AG04450 (cell line): ENCODE measurements at regions not wholly inside any gene's neighbourhood (a gene's known extent, or its start where the extent isn't known, plus 50 kb on each side); places are given as distances from the start of the nearest gene placed in this dataset.

Experiments
- CTCF ChIA-PET: fragments of 300-600, 350-600 bp; formaldehyde crosslinking; extraction: SDS; loops from one replicate; lab custom pipeline; 2022; ENCODE audit warnings: antibody characterized with exemption, inconsistent platforms; lab: Charles Lee
- POLR2A ChIA-PET: fragments of 350-600 bp; formaldehyde crosslinking; extraction: SDS; loops from one replicate; lab custom pipeline; 2021; ENCODE audit warnings: antibody characterized with exemption, inconsistent platforms; lab: Yijun Ruan, JAX
- DNase-seq: peaks from one replicate; pipeline ENCODE4 v3.0.0-alpha.2; 2011; ENCODE audit warnings: low read depth, low spot score
- H3K27ac ChIP-seq: one replicate; pipeline ENCODE4 v1.5.1; 2012; ENCODE audit warnings: low read depth, low read length, control low read depth
- H3K27me3 ChIP-seq: one replicate; pipeline ENCODE4 v1.6.0; 2012; ENCODE audit warnings: low read length; ENCODE audit not compliant: control insufficient read depth, insufficient read depth
- H3K4me3 ChIP-seq: 2 replicates; pipeline ENCODE4 v1.5.1; 2011; ENCODE audit warnings: mild to moderate bottlenecking, low read depth, low read length, control low read depth
- H3K9me3 ChIP-seq: 2 replicates; pipeline ENCODE4 v1.5.1; 2012; ENCODE audit warnings: low read length; ENCODE audit not compliant: control insufficient read depth, insufficient read depth
- TF ChIP-seq, protein P1 (sequence below): IDR thresholded peaks from 2 replicates; pipeline ENCODE4 v1.5.1; 2011; ENCODE audit warnings: low read depth, low read length, control low read depth, inconsistent platforms

DNA sequence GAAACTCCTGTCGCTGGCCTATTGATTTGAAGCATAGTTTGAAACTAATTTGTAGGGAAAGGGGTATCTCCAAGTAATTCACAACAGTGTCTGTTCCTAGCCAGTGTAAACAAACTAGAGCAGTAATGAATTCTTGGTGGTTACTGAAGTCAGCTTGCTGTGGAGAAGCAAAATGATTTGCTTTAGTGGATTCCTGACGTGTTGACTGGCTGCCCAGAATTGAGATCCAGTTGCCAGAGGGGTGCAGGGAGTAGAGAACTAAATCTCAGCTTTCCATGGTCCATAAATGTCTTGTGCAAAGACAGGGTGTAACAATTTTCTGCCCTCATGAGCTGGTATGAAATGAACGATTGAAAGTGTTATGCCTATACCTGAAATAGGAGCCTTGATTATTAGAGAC lies 382.5 kb upstream of the KIRREL3 start:
- ChIA-PET POLR2A (no interaction called here), CTCF (no interaction called here)
- H3K4me3 ChIP-seq: no peak overlapping the region
- no peak for DNase-seq
- H3K9me3 ChIP-seq: no peaks in the 10 kb centered on the region
- TF ChIP-seq, protein P1, sequence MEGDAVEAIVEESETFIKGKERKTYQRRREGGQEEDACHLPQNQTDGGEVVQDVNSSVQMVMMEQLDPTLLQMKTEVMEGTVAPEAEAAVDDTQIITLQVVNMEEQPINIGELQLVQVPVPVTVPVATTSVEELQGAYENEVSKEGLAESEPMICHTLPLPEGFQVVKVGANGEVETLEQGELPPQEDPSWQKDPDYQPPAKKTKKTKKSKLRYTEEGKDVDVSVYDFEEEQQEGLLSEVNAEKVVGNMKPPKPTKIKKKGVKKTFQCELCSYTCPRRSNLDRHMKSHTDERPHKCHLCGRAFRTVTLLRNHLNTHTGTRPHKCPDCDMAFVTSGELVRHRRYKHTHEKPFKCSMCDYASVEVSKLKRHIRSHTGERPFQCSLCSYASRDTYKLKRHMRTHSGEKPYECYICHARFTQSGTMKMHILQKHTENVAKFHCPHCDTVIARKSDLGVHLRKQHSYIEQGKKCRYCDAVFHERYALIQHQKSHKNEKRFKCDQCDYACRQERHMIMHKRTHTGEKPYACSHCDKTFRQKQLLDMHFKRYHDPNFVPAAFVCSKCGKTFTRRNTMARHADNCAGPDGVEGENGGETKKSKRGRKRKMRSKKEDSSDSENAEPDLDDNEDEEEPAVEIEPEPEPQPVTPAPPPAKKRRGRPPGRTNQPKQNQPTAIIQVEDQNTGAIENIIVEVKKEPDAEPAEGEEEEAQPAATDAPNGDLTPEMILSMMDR: no peak
- no peaks in the 10 kb centered on the region for H3K27me3 ChIP-seq
- H3K27ac ChIP-seq: no peak overlapping the region

DNA sequence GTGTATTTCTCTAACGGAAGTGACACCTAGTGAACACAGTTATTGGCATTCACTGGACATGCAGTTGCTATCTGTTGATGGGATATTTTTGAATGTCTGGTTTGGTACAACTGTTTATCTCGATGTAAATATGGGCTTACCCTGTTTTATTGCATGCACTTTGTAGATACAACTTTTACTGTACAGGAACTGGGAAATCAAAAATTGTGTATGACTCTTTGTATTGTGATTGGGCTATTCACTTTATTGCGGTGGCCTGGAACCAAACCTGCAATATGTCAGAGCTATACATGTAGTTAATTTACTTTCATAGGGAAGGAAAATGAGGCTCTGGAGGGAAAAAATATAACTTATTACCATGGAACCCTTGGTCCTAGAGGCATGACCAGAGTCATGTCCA lies 380.7 kb upstream of the KIRREL3 start:
- Histone ChIP-seq H3K9me3 (no peaks in the 10 kb centered on the region), H3K27ac (no peak overlapping the region), H3K4me3 (no peak overlapping the region), H3K27me3 (no peaks in the 10 kb centered on the region)
- ChIA-PET CTCF (no interaction called here), POLR2A (no interaction called here)
- no peak for DNase-seq
- TF ChIP-seq, protein P1: no peak

- Histone ChIP-seq H3K27me3 (no peaks in the 10 kb centered on the region), H3K9me3 (no peaks in the 10 kb centered on the region), H3K4me3 (no peak overlapping the region), H3K27ac (no peak overlapping the region)
- CTCF ChIA-PET: no interaction called here
- POLR2A ChIA-PET: no interaction called here
- DNase-seq: no peak
- TF ChIP-seq, protein P1: no peak
Measured at GRCh38 chr11:127379686-127380085, 379.1 kb upstream of the KIRREL3 start.

- H3K27ac ChIP-seq: no peak overlapping the region
- no peaks in the 10 kb centered on the region for H3K9me3 ChIP-seq
- TF ChIP-seq, protein P1: no peak
- H3K4me3 ChIP-seq: no peak overlapping the region
- CTCF ChIA-PET: no interaction called here
- no peaks in the 10 kb centered on the region for H3K27me3 ChIP-seq
- POLR2A ChIA-PET: no interaction called here
- no peak for DNase-seq
Measured at GRCh38 chr11:127376301-127376700, 375.7 kb upstream of the KIRREL3 start.

GRCh38 chr11:127369356-127369755 lies 368.8 kb upstream of the KIRREL3 start:
- TF ChIP-seq, protein P1: no peak

More at GRCh38 chr11:127369356-127369755, 368.8 kb upstream of the KIRREL3 start:
- H3K9me3 ChIP-seq: no peaks in the 10 kb centered on the region
- no peak for DNase-seq
- H3K27me3 ChIP-seq: no peaks in the 10 kb centered on the region
- H3K27ac ChIP-seq: no peak overlapping the region
- ChIA-PET CTCF (interaction anchor here (0.6 kb wide), 1 partner anchor 1070 kb away, joined by 5 read pairs; no protein-coding TSS in a partner anchor), POLR2A (no interaction called here)
- H3K4me3 ChIP-seq: no peak overlapping the region
